Activated CD8-positive, alpha-beta memory T cell treated with anti-CD3 and anti-CD28 coated beads, Interleukin-2, amount 50 U/mL, for 4 hours (primary cell): ENCODE measurements at regions not wholly inside any gene's neighbourhood (a gene's known extent, or its start where the extent isn't known, plus 50 kb on each side); places are given as distances from the start of the nearest gene placed in this dataset.

Source experiments
- DNase-seq: peaks from one replicate; pipeline ENCODE4 v3.0.0-alpha.2; 2020

DNA sequence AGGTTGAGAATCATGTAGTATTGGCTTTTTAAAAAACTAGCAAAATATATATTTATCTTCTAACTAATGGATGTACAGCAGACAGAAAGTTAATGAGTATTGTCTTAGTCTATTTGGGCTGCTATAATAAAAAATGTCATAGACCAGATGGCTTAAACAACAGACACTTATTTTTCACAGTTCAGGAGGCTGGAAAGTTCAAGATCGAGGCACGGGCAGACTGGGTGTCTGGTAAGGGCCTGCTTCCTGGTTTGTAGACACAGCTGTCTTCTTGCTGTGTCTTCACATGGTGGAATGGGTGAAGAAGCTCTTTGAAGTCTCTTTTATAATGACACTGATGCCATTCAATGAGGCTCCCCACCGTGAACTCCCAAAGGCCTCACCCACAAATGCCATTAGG lies 70.1 kb upstream of the KRR1 start:
- no peak for DNase-seq

DNA sequence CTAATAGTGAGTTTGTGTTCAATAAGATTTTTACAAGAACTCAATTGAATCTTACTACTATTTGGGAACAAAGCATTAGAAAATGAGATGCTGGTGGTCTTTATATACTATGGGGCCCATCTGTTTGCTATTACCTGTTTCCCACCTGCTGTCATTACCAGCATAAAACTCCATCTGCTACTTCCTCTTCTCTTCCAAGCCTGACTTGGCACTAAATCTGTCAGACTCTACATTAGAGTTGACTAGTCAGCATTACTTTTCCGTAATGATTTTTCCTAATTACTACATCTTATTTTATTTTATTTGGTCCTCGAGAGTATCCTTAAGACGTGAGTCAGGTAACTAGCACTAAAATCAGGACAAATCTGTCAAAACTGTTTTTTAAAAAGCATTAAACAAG lies 68.1 kb upstream of the KRR1 start:
- DNase-seq, result no peak

DNA sequence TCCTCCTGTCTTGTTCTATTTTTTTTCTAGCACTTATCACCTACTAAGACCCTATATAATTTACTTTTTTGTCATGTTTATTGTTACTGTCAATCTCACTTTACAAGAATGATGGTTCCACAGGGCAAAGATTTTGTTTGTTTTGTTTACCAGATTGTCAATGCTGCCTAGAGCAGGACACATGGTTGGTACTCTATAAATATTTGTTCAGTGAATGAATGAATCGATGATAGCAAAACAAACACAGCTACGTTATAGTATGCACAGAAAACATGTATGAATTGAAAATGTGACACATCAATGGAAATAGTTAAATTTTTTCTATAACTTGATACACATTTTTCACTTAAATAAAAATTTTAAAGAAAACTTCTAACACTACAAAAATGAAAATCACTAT lies 67.1 kb upstream of the KRR1 start:
- DNase-seq, result no peak

DNA sequence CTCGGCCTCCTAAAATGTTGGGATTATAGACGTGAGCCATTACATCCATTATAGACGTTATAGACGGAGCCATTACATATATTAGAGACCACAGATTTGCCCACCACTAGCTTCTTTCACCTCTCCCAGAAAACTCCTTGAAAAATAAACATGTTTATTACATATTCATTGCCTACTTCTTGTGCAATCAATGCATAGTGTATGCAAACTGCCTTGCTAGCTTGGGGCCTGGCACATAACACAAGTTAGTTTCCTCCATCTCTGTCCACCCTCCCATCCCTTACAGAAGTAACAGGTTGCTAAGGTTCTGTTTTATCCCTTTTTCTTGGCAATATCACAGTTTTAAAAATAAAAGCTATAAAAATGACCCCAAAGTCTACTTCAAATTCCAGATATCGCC lies 66.4 kb upstream of the KRR1 start:
- no peak for DNase-seq

DNA sequence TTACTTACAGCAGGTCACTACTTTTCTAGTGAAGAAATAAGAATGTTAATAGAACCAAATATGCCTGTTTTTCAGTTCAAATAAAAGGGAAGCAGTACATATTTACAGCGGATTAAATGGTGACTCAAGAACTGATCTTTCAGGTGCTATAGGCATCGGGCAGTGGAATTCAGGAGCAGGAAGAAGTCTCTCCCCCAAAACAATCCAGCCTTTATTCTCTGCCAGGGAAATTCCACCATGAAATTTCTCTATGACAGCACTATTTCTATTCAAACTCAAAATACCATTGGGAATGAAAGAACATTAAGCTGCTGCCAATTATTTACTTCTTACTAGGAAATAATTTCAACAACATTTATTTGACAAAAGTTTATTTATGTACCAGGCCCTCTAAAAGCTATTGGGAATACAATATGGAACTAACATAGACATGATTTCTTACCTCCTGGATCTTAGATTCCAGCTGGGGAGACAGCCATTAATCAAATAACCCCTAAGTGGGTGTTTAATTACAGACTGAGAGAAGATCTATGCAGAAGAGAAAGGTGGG lies 60.3 kb upstream of the KRR1 start:
- no peak for DNase-seq

DNA sequence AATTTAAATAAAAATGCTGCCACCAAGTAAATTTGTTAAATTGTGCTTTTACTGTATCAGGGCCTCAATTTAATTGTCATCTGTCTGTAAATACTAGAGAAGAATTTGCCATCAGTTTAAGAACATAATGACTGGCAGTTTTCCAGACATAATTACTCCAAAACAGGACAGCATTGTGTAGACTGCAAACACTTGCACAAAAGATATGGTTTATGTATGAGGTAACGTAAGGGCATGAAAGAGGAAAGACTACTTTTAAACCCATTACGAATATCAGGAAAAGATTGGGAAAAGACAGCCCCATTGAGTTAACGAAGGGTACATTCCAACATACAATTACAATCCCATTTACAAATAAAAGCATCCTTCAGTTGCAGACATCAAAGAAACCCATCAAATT lies 59.8 kb upstream of the KRR1 start:
- no peak for DNase-seq

DNA sequence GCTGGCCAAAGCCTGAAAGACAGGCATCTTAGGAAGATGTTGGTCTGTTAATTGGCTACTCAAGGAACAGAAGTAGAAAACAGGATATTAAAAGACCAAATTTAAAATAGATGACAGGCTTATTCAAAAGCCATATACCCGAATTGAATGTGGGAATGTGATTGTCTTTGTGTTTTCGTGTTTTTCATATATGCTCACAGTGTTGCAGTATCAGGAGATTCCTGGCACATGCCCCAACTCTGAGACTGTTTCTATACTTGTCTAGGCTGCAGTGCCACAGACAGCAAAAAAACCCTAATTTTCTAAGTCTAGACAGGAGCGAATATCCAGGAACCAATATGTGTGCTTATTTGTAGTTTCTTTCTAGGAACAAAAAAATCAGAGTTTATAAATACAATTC lies 57.4 kb upstream of the KRR1 start:
- no peak for DNase-seq

DNA sequence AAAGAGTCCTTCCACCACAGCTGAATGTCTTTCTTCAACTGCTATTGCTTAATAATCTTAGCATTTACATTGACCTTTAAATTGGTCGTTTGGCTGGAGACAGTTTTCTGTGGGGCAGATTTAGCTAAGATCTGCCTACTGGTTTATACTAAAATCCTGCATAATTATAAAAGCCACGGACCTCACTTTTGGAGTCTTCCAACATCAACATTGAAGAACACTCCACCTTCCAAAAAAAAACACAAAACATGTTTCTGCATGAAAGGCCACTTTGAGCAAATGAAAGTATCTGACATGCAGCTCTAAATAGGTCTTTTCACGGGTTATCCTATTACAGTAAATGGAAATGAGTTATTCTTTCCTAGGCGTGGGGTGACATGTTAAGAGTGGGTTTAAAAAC lies 57.0 kb upstream of the KRR1 start:
- no peak for DNase-seq

DNA sequence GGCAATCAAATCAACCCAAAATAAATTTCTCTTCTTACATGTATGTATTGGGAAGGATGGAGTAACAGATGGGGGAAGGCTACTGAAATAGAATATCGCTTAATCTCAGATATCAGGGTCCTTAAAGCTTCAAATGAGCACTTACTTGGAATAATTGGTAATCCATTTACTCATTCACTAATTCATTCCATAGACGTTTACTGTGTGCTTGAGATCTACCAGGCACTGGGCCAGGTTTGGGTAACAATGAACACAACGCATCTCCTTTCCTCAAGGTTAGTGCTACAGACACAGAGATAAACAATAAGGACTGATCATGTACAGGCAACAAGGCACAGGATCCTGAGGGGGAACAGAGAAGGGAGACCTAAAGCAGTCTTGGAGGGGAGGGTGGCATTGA lies 54.4 kb upstream of the KRR1 start:
- no peak for DNase-seq

DNA sequence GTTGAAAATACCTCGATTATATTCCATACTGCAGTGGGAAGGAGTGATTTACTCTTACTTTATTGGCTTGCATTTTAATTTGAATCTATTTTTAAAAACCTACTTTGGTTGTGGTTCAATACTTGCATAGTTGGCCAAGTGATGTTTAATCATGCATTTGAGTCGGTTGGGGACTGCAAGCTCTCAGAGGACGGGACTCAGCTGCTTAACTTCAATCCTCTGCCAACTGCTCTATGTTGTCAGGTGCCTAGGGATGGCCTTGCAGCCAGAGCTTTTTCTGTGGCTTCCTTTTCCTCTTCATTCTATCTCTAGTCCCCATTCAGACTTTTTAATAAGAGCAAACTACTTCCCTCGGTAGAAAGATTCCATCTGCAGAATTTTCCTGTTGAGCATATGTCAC lies 53.4 kb upstream of the KRR1 start:
- no peak for DNase-seq

DNA sequence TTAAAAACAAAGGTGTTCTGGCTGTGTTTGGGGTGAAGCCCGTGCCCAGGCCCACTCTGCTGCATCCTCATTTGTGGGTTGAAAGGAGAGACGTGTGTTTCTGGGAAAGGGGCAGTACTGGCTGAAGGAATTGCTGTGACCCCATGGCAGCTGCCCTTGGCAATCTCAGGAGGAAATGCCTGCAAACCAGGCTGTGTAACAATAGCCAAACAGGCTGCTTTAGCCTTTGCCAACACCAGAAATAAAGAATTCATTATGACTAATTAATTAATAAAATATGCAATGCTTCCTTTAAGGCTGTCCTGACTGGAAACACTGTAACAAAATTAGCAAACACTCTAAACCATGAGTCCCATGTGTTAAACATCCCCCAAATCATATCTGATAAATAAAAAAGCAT lies 53.0 kb upstream of the KRR1 start:
- no peak for DNase-seq

DNA sequence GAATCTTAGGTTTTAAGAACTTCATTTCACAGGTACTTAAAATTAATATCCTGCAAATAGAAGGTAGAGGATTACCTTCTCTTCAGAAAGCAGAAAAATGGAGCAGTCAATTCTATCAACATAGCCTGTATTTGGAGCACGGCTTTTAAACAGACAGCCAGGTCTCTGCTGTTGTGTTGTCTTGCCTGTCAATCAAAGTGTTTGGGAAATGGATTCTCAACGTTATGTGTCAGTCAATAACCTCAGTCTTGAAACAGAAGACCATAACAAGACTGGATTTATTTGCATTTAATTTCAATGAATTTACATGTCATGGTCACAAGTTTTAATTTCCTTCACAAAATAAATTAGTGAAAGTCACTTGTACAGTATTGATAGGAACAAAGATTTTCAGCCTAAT lies 51.9 kb upstream of the KRR1 start:
- DNase-seq, result no peak

DNA sequence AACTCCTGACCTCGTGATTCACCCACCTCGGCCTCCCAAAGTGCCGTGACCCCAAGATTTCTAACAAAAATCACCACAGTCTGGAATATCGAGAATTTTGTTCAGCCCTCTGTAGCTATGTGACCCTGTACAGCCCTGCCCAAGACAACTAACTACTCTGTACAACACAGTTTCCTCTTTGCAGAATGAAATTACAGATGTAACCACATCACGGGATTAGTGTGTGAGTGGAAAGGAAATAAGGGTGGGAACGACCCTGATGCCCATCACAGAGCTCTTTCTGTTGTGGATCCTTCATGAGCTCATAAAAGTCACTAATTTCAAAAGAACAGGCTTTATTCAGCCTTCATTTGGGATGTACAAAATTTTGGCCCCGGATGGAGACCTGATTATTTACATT lies 50.5 kb upstream of the KRR1 start:
- DNase-seq, result no peak
